ENCODE measurements at regions not wholly inside any gene's neighbourhood (a gene's known extent, or its start where the extent isn't known, plus 50 kb on each side); places are given as distances from the start of the nearest gene placed in this dataset.

DNA sequence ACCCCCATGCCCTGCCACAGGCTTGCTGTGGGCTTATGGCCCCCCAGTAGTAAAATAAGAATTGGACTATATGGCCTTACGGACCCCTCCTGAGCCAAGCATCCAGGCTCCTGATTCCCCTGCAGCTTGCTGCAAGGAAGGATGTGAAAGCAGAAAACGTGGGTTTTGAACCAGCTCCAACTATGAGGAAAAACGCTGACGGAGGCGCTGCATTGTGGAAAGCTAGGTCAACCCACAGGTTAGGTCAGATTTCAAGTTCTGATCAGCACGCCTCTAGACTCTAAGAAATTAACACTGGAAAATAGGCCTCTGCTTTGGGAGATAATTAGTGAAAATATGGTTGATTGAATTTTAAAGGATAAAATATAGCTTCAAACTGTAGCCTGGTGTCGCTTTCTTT, 195.4 kb upstream of the HES1 start:
- WGBS, 5 donors, result 72 to 84% (median 74%) methylated on average over 7 of the region's 7 CpGs
- H3K27me3 ChIP-seq (replicated peaks in 1 of 7), result no peaks in the 10 kb centered on the region
- no peaks in the 10 kb centered on the region for H3K9me3 ChIP-seq
- intact Hi-C loops (cut with DNase I; ENCODE audit: low total_unique reads), result no loop called here
- TF ChIP-seq POLR2AphosphoS5 (IDR thresholded peaks at IDR 0.05) (no peak), POLR2A (IDR thresholded peaks at IDR 0.05) (no peak)
- TF ChIP-seq, protein P1, sequence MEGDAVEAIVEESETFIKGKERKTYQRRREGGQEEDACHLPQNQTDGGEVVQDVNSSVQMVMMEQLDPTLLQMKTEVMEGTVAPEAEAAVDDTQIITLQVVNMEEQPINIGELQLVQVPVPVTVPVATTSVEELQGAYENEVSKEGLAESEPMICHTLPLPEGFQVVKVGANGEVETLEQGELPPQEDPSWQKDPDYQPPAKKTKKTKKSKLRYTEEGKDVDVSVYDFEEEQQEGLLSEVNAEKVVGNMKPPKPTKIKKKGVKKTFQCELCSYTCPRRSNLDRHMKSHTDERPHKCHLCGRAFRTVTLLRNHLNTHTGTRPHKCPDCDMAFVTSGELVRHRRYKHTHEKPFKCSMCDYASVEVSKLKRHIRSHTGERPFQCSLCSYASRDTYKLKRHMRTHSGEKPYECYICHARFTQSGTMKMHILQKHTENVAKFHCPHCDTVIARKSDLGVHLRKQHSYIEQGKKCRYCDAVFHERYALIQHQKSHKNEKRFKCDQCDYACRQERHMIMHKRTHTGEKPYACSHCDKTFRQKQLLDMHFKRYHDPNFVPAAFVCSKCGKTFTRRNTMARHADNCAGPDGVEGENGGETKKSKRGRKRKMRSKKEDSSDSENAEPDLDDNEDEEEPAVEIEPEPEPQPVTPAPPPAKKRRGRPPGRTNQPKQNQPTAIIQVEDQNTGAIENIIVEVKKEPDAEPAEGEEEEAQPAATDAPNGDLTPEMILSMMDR (IDR thresholded peaks at IDR 0.05 in 8 of 11, conservative IDR thresholded peaks at IDR 0.05 in 3 of 11), result no peak
- H3K36me3 ChIP-seq, result no peaks in the 10 kb centered on the region
- H3K4me1 ChIP-seq, result no peaks in the 10 kb centered on the region
- H3K4me3 ChIP-seq, result no peak overlapping the region
- DNase-seq, result no peak
- H3K27ac ChIP-seq, result no peak overlapping the region

DNA sequence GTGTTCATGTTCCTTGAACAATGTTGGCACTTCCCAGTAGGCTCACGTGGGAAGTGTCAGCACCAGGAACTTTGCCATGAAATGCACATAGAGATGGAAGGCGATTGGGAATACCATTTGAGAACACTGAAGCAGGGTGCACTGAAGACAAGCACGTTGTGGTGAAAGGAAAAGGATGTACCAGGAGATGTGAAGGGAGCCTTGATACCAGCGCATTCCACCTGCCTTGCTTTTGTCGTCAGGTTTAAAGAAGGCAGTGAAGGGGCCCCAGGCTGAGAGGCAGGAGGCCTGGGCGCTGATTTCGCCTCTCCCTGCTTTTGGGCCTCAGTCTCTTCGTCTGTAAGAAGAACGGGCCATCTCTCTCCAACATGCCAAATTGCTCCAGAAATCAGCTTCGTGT, 194.5 kb upstream of the HES1 start:
- Histone ChIP-seq H3K27ac (no peak overlapping the region), H3K27me3 (replicated peaks in 1 of 7) (no peaks in the 10 kb centered on the region), H3K4me3 (no peak overlapping the region), H3K4me1 (no peaks in the 10 kb centered on the region), H3K36me3 (no peaks in the 10 kb centered on the region), H3K9me3 (no peaks in the 10 kb centered on the region)
- 77 to 94% (median 91%) methylated on average over 10 of the region's 10 CpGs for WGBS, 5 donors
- intact Hi-C loops (cut with DNase I; ENCODE audit: low total_unique reads), result no loop called here
- no peak for DNase-seq
- TF ChIP-seq, protein P1 (IDR thresholded peaks at IDR 0.05 in 8 of 11, conservative IDR thresholded peaks at IDR 0.05 in 3 of 11), result no peak
- no peak for TF ChIP-seq POLR2A (IDR thresholded peaks at IDR 0.05)
- no peak for TF ChIP-seq POLR2AphosphoS5 (IDR thresholded peaks at IDR 0.05)

DNA sequence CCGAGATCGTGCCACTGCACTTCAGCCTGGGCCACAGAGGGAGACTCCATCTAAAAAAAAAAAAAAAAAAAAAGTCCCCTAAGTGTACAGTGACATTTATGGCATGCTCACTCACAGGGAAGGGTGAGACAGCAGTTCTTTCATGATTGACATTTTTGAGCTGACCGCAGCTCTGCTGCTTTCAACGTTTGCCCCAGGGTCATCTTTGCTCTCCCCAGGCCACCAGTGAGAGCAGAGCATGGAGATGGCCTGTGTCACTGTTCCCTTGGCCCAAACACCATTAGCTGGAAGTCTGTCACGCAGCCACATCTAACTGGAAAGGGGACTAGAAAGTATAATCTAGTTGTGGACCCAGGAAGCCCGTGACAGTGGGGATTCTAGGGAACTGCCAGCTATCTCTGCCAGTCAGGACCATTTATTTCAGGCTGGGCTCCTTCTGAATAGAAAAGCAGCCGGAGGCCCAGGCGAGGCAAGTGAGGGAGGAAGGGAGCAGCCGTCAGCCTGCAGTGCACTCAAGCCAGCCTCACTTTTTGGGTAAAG, 193.4 kb upstream of the HES1 start:
- intact Hi-C loops (cut with DNase I; ENCODE audit: low total_unique reads), result no loop called here
- H3K36me3 ChIP-seq, result no peaks in the 10 kb centered on the region
- H3K9me3 ChIP-seq, result no peaks in the 10 kb centered on the region
- no peak overlapping the region for H3K27ac ChIP-seq
- TF ChIP-seq POLR2A (IDR thresholded peaks at IDR 0.05) (no peak), POLR2AphosphoS5 (IDR thresholded peaks at IDR 0.05) (no peak)
- TF ChIP-seq, protein P1 (IDR thresholded peaks at IDR 0.05 in 8 of 11, conservative IDR thresholded peaks at IDR 0.05 in 3 of 11), result no peak
- H3K4me3 ChIP-seq, result no peak overlapping the region
- WGBS, 5 donors, result 83 to 89% (median 85%) methylated on average over 9 of the region's 9 CpGs
- peaks cover 0 to 8% (median 0%) of the 10 kb centered on the region in 7 donors for H3K27me3 ChIP-seq (replicated peaks in 1 of 7)
- no peak for DNase-seq
- no peaks in the 10 kb centered on the region for H3K4me1 ChIP-seq

DNA sequence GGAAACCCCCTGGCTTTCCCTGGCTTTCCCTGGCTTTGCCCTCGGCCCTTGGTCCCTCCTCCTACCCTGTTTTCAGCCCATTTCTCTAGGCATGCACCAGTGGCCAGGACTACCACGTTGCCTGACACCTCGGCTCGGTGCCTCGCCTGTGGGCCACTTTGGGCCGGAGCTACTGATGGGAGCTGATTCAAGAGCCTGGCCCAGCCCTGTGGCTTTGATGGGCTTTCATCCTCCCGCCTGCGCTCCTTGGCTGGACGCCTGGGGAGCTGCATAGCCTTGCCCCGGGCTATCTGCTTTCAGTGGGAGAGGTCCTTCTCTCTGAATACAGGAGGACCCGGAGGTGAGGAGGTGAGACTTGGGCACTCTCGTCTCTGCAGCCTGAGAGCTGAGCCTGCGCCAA, 192.7 kb upstream of the HES1 start:
- TF ChIP-seq, protein P1 (IDR thresholded peaks at IDR 0.05 in 8 of 11, conservative IDR thresholded peaks at IDR 0.05 in 3 of 11), result no peak
- TF ChIP-seq POLR2A (IDR thresholded peaks at IDR 0.05) (no peak), POLR2AphosphoS5 (IDR thresholded peaks at IDR 0.05) (no peak)

More for the DNA sequence above, 192.7 kb upstream of the HES1 start:
- Histone ChIP-seq H3K27me3 (replicated peaks in 1 of 7) (peaks cover 0 to 8% (median 0%) of the 10 kb centered on the region in 7 donors), H3K27ac (no peak overlapping the region), H3K4me3 (no peak overlapping the region), H3K9me3 (no peaks in the 10 kb centered on the region), H3K4me1 (no peaks in the 10 kb centered on the region), H3K36me3 (no peaks in the 10 kb centered on the region)
- 83 to 94% (median 89%) methylated on average over 13 of the region's 13 CpGs for WGBS, 5 donors
- DNase-seq, result no peak
- intact Hi-C loops (cut with DNase I; ENCODE audit: low total_unique reads), result no loop called here
